SH-SY5Y (cell line): ENCODE measurements at regions not wholly inside any gene's neighbourhood (a gene's known extent, or its start where the extent isn't known, plus 50 kb on each side); places are given as distances from the start of the nearest gene placed in this dataset.

Source experiments
- GATA2 ChIP-seq: IDR thresholded peaks from 2 replicates; pipeline ENCODE4 v1.6.1; 2011; ENCODE audit warnings: mild to moderate bottlenecking, low read depth, low read length
- GATA3 ChIP-seq: IDR thresholded peaks from 2 replicates; pipeline ENCODE4 v1.6.1; 2011; ENCODE audit warnings: low read depth, mild to moderate bottlenecking, low read length, moderate library complexity

GRCh38 chr4:56235011-56235410, 152.3 kb downstream of the AASDH start:
- TF ChIP-seq GATA2 (no peak), GATA3 (no peak)
